Prostate gland (tissue), 2 donors: ENCODE measurements at regions not wholly inside any gene's neighbourhood (a gene's known extent, or its start where the extent isn't known, plus 50 kb on each side); places are given as distances from the start of the nearest gene placed in this dataset.

Experiments
- POLR2AphosphoS5 ChIP-seq: sonication (generic); formaldehyde crosslinking; IDR thresholded peaks from one replicate; pipeline ENCODE4 v1.6.1; 2017; ENCODE audit warnings: antibody characterized with exemption
- TF ChIP-seq, protein P1 (sequence below), 4 experiments: fragments of 200-600 bp in 2 of 4; fragments of 450-650 bp in 2 of 4; sonication (generic) in 2 of 4; IDR thresholded peaks; 1 replicate in 3 of 4; 2 replicates in 1 of 4; pipeline ENCODE4 v1.5.1; 2016 to 2019; ENCODE audit warnings: antibody characterized with exemption in 4 of 4, mild to moderate bottlenecking in 2 of 4, moderate library complexity in 2 of 4

DNA sequence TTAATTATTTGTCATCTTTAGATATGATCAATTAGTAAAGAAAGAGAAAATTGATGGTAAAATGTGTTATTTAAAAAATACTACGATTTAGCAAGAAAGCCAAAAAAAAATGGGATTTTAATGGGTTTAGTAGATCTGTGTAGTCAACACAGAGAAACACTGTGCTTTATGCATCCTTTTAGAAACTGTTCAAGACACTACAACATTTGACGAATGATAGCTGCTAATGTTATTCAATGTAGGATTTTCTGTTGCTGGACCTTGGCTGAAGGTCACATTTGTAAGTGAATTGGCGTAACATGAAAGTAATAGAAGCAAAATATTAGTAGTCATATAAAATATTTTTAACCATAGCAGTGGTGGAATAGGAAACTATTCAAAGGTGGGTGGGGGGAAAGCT, 1293.9 kb downstream of the NCAM2 start:
- TF ChIP-seq, protein P1, sequence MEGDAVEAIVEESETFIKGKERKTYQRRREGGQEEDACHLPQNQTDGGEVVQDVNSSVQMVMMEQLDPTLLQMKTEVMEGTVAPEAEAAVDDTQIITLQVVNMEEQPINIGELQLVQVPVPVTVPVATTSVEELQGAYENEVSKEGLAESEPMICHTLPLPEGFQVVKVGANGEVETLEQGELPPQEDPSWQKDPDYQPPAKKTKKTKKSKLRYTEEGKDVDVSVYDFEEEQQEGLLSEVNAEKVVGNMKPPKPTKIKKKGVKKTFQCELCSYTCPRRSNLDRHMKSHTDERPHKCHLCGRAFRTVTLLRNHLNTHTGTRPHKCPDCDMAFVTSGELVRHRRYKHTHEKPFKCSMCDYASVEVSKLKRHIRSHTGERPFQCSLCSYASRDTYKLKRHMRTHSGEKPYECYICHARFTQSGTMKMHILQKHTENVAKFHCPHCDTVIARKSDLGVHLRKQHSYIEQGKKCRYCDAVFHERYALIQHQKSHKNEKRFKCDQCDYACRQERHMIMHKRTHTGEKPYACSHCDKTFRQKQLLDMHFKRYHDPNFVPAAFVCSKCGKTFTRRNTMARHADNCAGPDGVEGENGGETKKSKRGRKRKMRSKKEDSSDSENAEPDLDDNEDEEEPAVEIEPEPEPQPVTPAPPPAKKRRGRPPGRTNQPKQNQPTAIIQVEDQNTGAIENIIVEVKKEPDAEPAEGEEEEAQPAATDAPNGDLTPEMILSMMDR (IDR thresholded peaks at IDR 0.05), result no peak
- TF ChIP-seq POLR2AphosphoS5, result no peak
